KBM-7 (cell line): ENCODE measurements at regions not wholly inside any gene's neighbourhood (a gene's known extent, or its start where the extent isn't known, plus 50 kb on each side); places are given as distances from the start of the nearest gene placed in this dataset.
"Not testable (repeated sequence)": the region's sequence is repeated elsewhere in the genome, so short reads cannot be mapped to it uniquely, and the experiment has no call there.

Source experiments
- DNase-seq: peaks from one replicate; pipeline ENCODE4 v3.0.0-alpha.2; 2015
- in situ Hi-C: fragments of 300-500 bp; cut with MboI; formaldehyde crosslinking; loops from 2 replicates; pipeline ENCODE4 v1.14.3; 2020; ENCODE audit warnings: low sequenced_read_pairs, low pct_unique_long_range_greater_than_20kb, mixed read lengths

GRCh38 chrX:52261125-52261462, 76.4 kb downstream of the MAGED4 start:
- in situ Hi-C loops, result no loop called here

GRCh38 chrX:52261463-52262194, 76.9 kb downstream of the MAGED4 start:
- DNase-seq, result peak; percentile 90

More at GRCh38 chrX:52261125-52261462, 76.4 kb downstream of the MAGED4 start:
- no peak for DNase-seq

GRCh38 chrX:52262195-52262546, 77.5 kb downstream of the MAGED4 start:
- in situ Hi-C loops, result no loop called here
- no peak for DNase-seq

More at GRCh38 chrX:52261463-52262194, 76.9 kb downstream of the MAGED4 start:
- in situ Hi-C loops, result no loop called here

GRCh38 chrX:52263417-52263816, 78.7 kb downstream of the MAGED4 start:
- in situ Hi-C loops, result no loop called here
- DNase-seq, result no peak

GRCh38 chrX:52265713-52266112, 81.0 kb downstream of the MAGED4 start:
- no peak for DNase-seq
- in situ Hi-C loops, result no loop called here

GRCh38 chrX:52268502-52268901, 83.8 kb downstream of the MAGED4 start:
- in situ Hi-C loops, DNase-seq: not testable (repeated sequence)

- DNase-seq, result no peak
- in situ Hi-C loops, result no loop called here
Measured at GRCh38 chrX:52270453-52271116, 85.9 kb downstream of the MAGED4 start.

GRCh38 chrX:52271206-52271605, 86.5 kb downstream of the MAGED4 start:
- in situ Hi-C loops, result no loop called here
- peak; percentile 37 for DNase-seq

- in situ Hi-C loops, result no loop called here
- DNase-seq, result no peak
Measured at GRCh38 chrX:52277666-52278065, 91.2 kb upstream of the XAGE2 start.

- DNase-seq, result peak; percentile 79
- in situ Hi-C loops, result no loop called here
Measured at GRCh38 chrX:52280812-52281211, 88.0 kb upstream of the XAGE2 start.

- in situ Hi-C loops, result no loop called here
- no peak for DNase-seq
Measured at GRCh38 chrX:52284865-52285264, 84.0 kb upstream of the XAGE2 start.

- in situ Hi-C loops, result not testable (repeated sequence)
Measured at GRCh38 chrX:52298968-52299367, 69.9 kb upstream of the XAGE2 start.

GRCh38 chrX:52308532-52308931, 60.3 kb upstream of the XAGE2 start:
- in situ Hi-C loops, DNase-seq: not testable (repeated sequence)

More at GRCh38 chrX:52298968-52299367, 69.9 kb upstream of the XAGE2 start:
- DNase-seq, result not testable (repeated sequence)
